Trophoblast cell (in vitro differentiated cells and primary cell): ENCODE measurements at regions not wholly inside any gene's neighbourhood (a gene's known extent, or its start where the extent isn't known, plus 50 kb on each side); places are given as distances from the start of the nearest gene placed in this dataset.

Source experiments
- DNase-seq, 2 donors: peaks; one replicate each; pipeline ENCODE4 v3.0.0-alpha.2; 2016
- H2AFZ ChIP-seq: 2 replicates; pipeline ENCODE4 v1.6.1; 2013; ENCODE audit warnings: low read length, moderate library complexity, mild to moderate bottlenecking; ENCODE audit not compliant: insufficient read depth, poor library complexity
- H2AK5ac ChIP-seq: 2 replicates; pipeline ENCODE4 v1.6.1; 2013; ENCODE audit warnings: mild to moderate bottlenecking, low read length
- H2BK120ac ChIP-seq: 2 replicates; pipeline ENCODE4 v1.6.1; 2013; ENCODE audit warnings: low read length, mild to moderate bottlenecking, moderate library complexity; ENCODE audit not compliant: insufficient read depth, poor library complexity
- H2BK12ac ChIP-seq: 2 replicates; pipeline ENCODE4 v1.6.1; 2013; ENCODE audit warnings: mild to moderate bottlenecking, low read length, moderate library complexity
- H2BK5ac ChIP-seq: 2 replicates; pipeline ENCODE4 v1.6.1; 2013; ENCODE audit warnings: low read length, low read depth, moderate library complexity, mild to moderate bottlenecking; ENCODE audit not compliant: poor library complexity
- H3K14ac ChIP-seq: 2 replicates; pipeline ENCODE4 v1.6.1; 2013; ENCODE audit warnings: mild to moderate bottlenecking, low read length
- H3K18ac ChIP-seq: 2 replicates; pipeline ENCODE4 v1.6.1; 2013; ENCODE audit warnings: mild to moderate bottlenecking, low read length
- H3K23ac ChIP-seq: 2 replicates; pipeline ENCODE4 v1.6.1; 2013; ENCODE audit warnings: low read length
- H3K27ac ChIP-seq: 2 replicates; pipeline ENCODE4 v1.5.1; 2013; ENCODE audit warnings: low read depth, mild to moderate bottlenecking, inconsistent platforms, low read length, moderate library complexity
- H3K27me3 ChIP-seq: 2 replicates; pipeline ENCODE4 v1.6.1; 2013; ENCODE audit warnings: inconsistent platforms, mild to moderate bottlenecking, low read length, moderate library complexity; ENCODE audit not compliant: insufficient read depth
- H3K36me3 ChIP-seq, 2 experiments: 1 replicate in 1 of 2; 2 replicates in 1 of 2; pipeline ENCODE4 v1.6.1; 2013; ENCODE audit warnings: low read length in 2 of 2, mild to moderate bottlenecking in 2 of 2, moderate library complexity in 1 of 2; ENCODE audit not compliant: insufficient read depth in 2 of 2, control insufficient read depth in 1 of 2
- H3K4ac ChIP-seq: 2 replicates; pipeline ENCODE4 v1.6.1; 2013; ENCODE audit warnings: low read depth, mild to moderate bottlenecking, low read length, moderate library complexity
- H3K4me1 ChIP-seq, 2 experiments: 1 replicate in 1 of 2; 2 replicates in 1 of 2; pipeline ENCODE4 v1.6.1; 2013; ENCODE audit warnings: low read length in 2 of 2, mild to moderate bottlenecking in 2 of 2, moderate library complexity in 1 of 2; ENCODE audit not compliant: insufficient read depth in 2 of 2, control insufficient read depth in 1 of 2
- H3K4me2 ChIP-seq: 2 replicates; pipeline ENCODE4 v1.6.1; 2013; ENCODE audit warnings: inconsistent platforms, mild to moderate bottlenecking, low read length, moderate library complexity
- H3K4me3 ChIP-seq: 2 replicates; pipeline ENCODE4 v1.5.1; 2013; ENCODE audit warnings: mild to moderate bottlenecking, low read depth, low read length, inconsistent platforms
- H3K79me1 ChIP-seq: one replicate; pipeline ENCODE4 v1.6.1; 2013; ENCODE audit warnings: low read length
- H3K79me2 ChIP-seq: 2 replicates; pipeline ENCODE4 v1.6.1; 2013; ENCODE audit warnings: low read length, mild to moderate bottlenecking; ENCODE audit not compliant: control insufficient read depth, insufficient read depth, poor library complexity
- H3K9ac ChIP-seq: 2 replicates; pipeline ENCODE4 v1.6.1; 2013; ENCODE audit warnings: mild to moderate bottlenecking, low read length
- H3K9me3 ChIP-seq: 2 replicates; pipeline ENCODE4 v1.6.1; 2013; ENCODE audit warnings: low read depth, mild to moderate bottlenecking, control low read depth, inconsistent platforms, low read length; ENCODE audit not compliant: insufficient read depth
- H4K12ac ChIP-seq: 2 replicates; pipeline ENCODE4 v1.6.1; 2013; ENCODE audit warnings: low read depth, mild to moderate bottlenecking, low read length, moderate library complexity
- H4K8ac ChIP-seq: 2 replicates; pipeline ENCODE4 v1.6.1; 2013; ENCODE audit warnings: low read depth, mild to moderate bottlenecking, low read length, moderate library complexity
- H4K91ac ChIP-seq: one replicate; pipeline ENCODE4 v1.6.1; 2013; ENCODE audit warnings: low read depth, mild to moderate bottlenecking, low read length, moderate library complexity
- WGBS: extraction: QIAGEN DNeasy Blood & Tissue Kit; methylation state at CpG from one replicate; pipeline ENCODE4 v1.1.7; 2013; ENCODE audit warnings: missing lambda C conversion rate; ENCODE audit not compliant: insufficient read length, insufficient coverage; ENCODE audit errors: extremely low coverage; 5-methylcytosine and 5-hydroxymethylcytosine counted together

DNA sequence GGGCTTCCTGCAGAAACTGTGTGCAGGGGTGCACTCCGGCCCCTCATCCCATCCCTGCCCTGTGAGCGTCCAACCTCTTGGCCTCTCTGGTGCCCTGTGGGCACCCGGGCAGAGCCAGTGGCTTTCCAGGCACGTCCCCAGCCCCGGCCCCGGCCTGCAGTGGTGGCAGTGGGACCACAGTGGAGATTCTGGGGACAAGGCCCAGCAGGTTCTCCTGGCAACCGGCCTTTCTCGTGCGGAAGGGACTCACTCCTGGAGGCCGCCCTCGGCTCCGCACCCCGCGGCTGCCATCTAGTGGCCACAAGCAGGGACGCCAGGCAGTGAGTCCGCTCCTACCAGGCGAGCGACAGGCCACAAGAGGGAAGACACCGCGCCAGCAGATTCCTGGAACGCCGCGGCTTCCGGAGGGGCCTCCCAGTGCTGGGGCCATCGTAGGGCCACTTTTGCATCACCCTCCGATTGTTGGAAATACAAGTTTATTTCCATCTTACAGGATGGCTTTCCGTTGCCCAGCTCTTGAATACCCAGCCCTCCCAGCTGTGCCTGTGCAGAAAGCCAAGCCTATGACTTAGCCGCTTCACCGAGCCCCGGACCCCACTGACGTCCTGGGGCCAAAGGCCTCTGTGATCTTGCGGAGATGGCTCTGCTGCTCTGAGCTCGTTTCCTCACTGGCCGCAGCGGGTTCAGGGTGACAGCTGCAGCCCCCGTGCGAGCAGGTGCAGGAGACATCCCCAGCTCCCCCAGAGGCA lies 357.3 kb downstream of the CTTN start:
- no CpG with 5 or more reads among the region's 37 CpGs for WGBS
- Histone ChIP-seq H3K9ac (no peak overlapping the region), H3K79me2 (no peaks in the 10 kb centered on the region), H2BK12ac (no peak overlapping the region), H3K14ac (no peak overlapping the region), H3K9me3 (no peaks in the 10 kb centered on the region), H4K91ac (no peak overlapping the region), H3K79me1 (no peaks in the 10 kb centered on the region), H3K4me3 (no peak overlapping the region), H3K27ac (no peak overlapping the region), H4K8ac (no peak overlapping the region), H3K36me3 (no peaks in the 10 kb centered on the region), H3K4ac (no peak overlapping the region), H2AFZ (no peak overlapping the region), H2AK5ac (no peak overlapping the region), H3K4me2 (no peak overlapping the region), H2BK120ac (no peak overlapping the region), H3K27me3 (no peaks in the 10 kb centered on the region), H4K12ac (no peak overlapping the region), H3K18ac (no peak overlapping the region), H3K4me1 (no peaks in the 10 kb centered on the region), H3K23ac (no peak overlapping the region), H2BK5ac (no peak overlapping the region)
- peak; percentile 71 to 87 for DNase-seq

DNA sequence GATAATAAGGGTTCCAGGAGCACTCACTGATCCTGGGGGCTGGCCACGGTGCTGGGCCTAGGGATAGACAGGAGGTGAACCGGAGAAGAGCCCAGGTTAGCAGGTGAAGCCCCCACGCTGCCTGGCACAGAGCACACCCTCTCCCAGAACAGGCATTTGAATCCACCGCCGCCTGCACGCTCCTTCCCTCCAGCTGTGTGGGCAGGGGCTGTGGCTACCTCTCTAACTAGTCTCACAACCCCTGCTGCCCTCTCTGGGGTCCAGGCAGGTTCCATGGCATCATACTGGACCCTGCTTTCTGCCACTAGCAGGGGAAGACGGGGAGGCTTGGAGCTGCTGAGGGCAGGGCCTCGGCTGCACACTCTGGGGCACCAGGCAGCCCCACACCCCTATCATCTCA lies 358.0 kb downstream of the CTTN start:
- H3K4me1 ChIP-seq: no peaks in the 10 kb centered on the region
- no CpG with 5 or more reads among the region's 8 CpGs for WGBS

DNA sequence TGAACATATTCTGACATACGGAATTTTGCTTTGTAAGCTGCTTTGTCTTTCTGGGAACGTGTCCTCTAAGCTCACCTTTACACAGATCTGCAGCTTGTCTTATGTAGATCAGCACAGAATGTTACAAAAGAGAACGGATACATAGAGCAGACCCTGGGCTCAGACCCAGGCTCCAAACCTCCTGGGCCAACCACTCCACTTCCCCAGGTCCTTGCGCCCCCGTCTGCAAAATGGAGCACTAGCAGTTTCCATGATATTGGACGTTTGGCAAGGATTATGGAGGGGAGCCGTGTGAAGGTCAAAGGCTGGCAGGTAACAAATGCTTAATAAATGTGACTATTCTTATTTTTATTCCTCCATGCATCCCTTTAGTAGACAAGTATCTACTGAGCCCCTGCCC lies 358.4 kb downstream of the CTTN start:
- no peak overlapping the region for H3K18ac ChIP-seq
- H4K12ac ChIP-seq: no peak overlapping the region
- no peak overlapping the region for H3K9ac ChIP-seq
- no peak overlapping the region for H3K4me3 ChIP-seq
- no peak overlapping the region for H3K4ac ChIP-seq
- DNase-seq: no peak
- H3K4me2 ChIP-seq: no peak overlapping the region
- H3K36me3 ChIP-seq: peaks cover 1 to 2% of the 10 kb centered on the region in 2 experiments
- H3K79me1 ChIP-seq: no peaks in the 10 kb centered on the region
- no peak overlapping the region for H2BK120ac ChIP-seq
- no peaks in the 10 kb centered on the region for H3K4me1 ChIP-seq
- no peaks in the 10 kb centered on the region for H3K27me3 ChIP-seq
- H3K27ac ChIP-seq: no peak overlapping the region
- no peak overlapping the region for H2BK5ac ChIP-seq
- no peak overlapping the region for H3K14ac ChIP-seq
- H4K8ac ChIP-seq: no peak overlapping the region
- no peak overlapping the region for H2AFZ ChIP-seq
- no CpG with 5 or more reads among the region's 7 CpGs for WGBS
- H3K23ac ChIP-seq: no peak overlapping the region
- H3K9me3 ChIP-seq: peaks cover 5% of the 10 kb centered on the region
- H3K79me2 ChIP-seq: no peaks in the 10 kb centered on the region
- H4K91ac ChIP-seq: no peak overlapping the region
- H2BK12ac ChIP-seq: no peak overlapping the region
- H2AK5ac ChIP-seq: no peak overlapping the region

More for the DNA sequence above, 358.0 kb downstream of the CTTN start:
- H2BK5ac ChIP-seq: no peak overlapping the region
- H3K18ac ChIP-seq: no peak overlapping the region
- H3K79me2 ChIP-seq: no peaks in the 10 kb centered on the region
- H3K4me3 ChIP-seq: no peak overlapping the region
- no peak overlapping the region for H4K8ac ChIP-seq
- H3K27ac ChIP-seq: no peak overlapping the region
- no peak overlapping the region for H2BK12ac ChIP-seq
- no peak overlapping the region for H2BK120ac ChIP-seq
- no peaks in the 10 kb centered on the region for H3K27me3 ChIP-seq
- H3K36me3 ChIP-seq: peaks cover 0 to under 1% of the 10 kb centered on the region in 2 experiments
- H2AFZ ChIP-seq: no peak overlapping the region
- no peak for DNase-seq
- H3K79me1 ChIP-seq: no peaks in the 10 kb centered on the region
- H4K91ac ChIP-seq: no peak overlapping the region
- H3K4me2 ChIP-seq: no peak overlapping the region
- H3K23ac ChIP-seq: no peak overlapping the region
- H3K14ac ChIP-seq: no peak overlapping the region
- no peak overlapping the region for H3K9ac ChIP-seq
- H3K9me3 ChIP-seq: peaks cover 3% of the 10 kb centered on the region
- no peak overlapping the region for H3K4ac ChIP-seq
- no peak overlapping the region for H2AK5ac ChIP-seq
- H4K12ac ChIP-seq: no peak overlapping the region

DNA sequence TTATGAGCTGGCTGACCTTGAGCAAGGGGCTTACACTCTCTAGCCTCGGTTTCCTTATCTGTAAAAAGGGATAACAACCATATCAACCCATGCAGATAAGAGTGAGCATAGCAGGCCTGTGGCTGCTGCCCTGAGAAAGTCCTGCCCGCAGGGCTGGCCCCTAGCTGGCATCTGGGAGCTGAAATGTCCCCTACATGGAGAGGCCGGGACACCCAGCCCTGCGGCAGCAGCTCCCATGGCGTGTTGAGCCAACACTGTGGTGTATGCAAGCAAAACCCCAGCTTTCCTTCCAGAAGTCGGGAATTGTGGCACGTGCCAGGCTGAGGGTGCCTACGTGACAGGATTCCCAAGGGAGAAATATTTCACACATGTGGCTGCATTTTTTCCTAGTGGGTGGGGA lies 358.9 kb downstream of the CTTN start:
- H3K9ac ChIP-seq: no peak overlapping the region
- H3K36me3 ChIP-seq: peaks cover 1 to 2% of the 10 kb centered on the region in 2 experiments
- no CpG with 5 or more reads among the region's 8 CpGs for WGBS
- no peak overlapping the region for H4K8ac ChIP-seq
- DNase-seq: no peak
- H2BK5ac ChIP-seq: no peak overlapping the region
- H3K27ac ChIP-seq: no peak overlapping the region
- H2AK5ac ChIP-seq: no peak overlapping the region
- H3K79me1 ChIP-seq: no peaks in the 10 kb centered on the region
- no peak overlapping the region for H2AFZ ChIP-seq
- no peak overlapping the region for H2BK12ac ChIP-seq
- H3K27me3 ChIP-seq: no peaks in the 10 kb centered on the region
- H3K4me3 ChIP-seq: no peak overlapping the region
- no peak overlapping the region for H3K23ac ChIP-seq
- H3K4me1 ChIP-seq: no peaks in the 10 kb centered on the region
- H3K18ac ChIP-seq: no peak overlapping the region
- no peak overlapping the region for H4K12ac ChIP-seq
- H3K79me2 ChIP-seq: no peaks in the 10 kb centered on the region
- no peak overlapping the region for H3K4me2 ChIP-seq
- H4K91ac ChIP-seq: no peak overlapping the region
- peaks cover 5% of the 10 kb centered on the region for H3K9me3 ChIP-seq
- no peak overlapping the region for H3K4ac ChIP-seq
- H2BK120ac ChIP-seq: no peak overlapping the region
- H3K14ac ChIP-seq: no peak overlapping the region
